ENCODE measurements at regions not wholly inside any gene's neighbourhood (a gene's known extent, or its start where the extent isn't known, plus 50 kb on each side); places are given as distances from the start of the nearest gene placed in this dataset.

DNA sequence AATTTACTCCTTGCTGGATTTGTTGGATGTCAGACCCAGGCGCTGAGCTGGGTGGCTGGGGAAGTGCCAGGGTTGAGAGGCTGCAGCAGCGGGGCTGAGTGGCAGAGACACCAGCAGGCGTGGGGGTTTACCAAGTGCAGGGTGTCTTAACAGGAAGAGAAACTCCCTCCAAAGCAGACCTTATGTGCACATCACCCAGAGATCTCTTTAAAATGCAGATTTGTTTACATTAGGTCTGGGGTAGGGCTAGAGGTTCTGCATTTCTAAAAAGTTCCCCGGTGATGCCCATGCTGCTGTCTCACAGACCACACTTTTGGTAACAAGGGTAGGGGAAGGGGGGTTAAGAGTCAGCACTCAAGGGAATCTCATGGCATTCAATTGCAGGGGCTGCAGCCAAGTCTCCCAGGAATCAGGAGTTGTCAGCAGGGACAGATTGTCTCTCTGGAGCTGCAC lies 80.7 kb upstream of the OLFM4 start:
- Mint-ChIP-seq H3K27ac (no peak overlapping the region), H3K9me3 (peaks cover 10% of the 10 kb centered on the region), H3K4me1 (peaks cover 40% of the 10 kb centered on the region), H3K36me3 (ENCODE audit: low read depth) (no peaks in the 10 kb centered on the region), H3K4me3 (no peak overlapping the region), H3K27me3 (ENCODE audit: insufficient read depth) (peaks cover 98% of the 10 kb centered on the region)
- H3K27ac ChIP-seq (ENCODE audit: low read depth, low read length): no peak overlapping the region
- H3K9me3 ChIP-seq (ENCODE audit: control insufficient read depth, low read length): peaks cover 11% of the 10 kb centered on the region
- H3K36me3 ChIP-seq (ENCODE audit: control insufficient read depth, insufficient read depth, low read length): no peaks in the 10 kb centered on the region
- TF ChIP-seq, protein P1, sequence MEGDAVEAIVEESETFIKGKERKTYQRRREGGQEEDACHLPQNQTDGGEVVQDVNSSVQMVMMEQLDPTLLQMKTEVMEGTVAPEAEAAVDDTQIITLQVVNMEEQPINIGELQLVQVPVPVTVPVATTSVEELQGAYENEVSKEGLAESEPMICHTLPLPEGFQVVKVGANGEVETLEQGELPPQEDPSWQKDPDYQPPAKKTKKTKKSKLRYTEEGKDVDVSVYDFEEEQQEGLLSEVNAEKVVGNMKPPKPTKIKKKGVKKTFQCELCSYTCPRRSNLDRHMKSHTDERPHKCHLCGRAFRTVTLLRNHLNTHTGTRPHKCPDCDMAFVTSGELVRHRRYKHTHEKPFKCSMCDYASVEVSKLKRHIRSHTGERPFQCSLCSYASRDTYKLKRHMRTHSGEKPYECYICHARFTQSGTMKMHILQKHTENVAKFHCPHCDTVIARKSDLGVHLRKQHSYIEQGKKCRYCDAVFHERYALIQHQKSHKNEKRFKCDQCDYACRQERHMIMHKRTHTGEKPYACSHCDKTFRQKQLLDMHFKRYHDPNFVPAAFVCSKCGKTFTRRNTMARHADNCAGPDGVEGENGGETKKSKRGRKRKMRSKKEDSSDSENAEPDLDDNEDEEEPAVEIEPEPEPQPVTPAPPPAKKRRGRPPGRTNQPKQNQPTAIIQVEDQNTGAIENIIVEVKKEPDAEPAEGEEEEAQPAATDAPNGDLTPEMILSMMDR (conservative IDR thresholded peaks at IDR 0.05): no peak
- WGBS, 2 experiments (ENCODE audit: insufficient coverage in 1 of 2, insufficient read length in 1 of 2): 76% methylated on average over 4 of the region's 4 CpGs; no CpG with 5 or more reads in 1 of the 2 experiments
- H3K4me1 ChIP-seq (ENCODE audit: control insufficient read depth, insufficient read depth, low read length): peaks cover 6% of the 10 kb centered on the region
- H3K9ac ChIP-seq (ENCODE audit: extremely low read depth, low read length, poor library complexity, severe bottlenecking): no peak overlapping the region
- peaks cover 100% of the 10 kb centered on the region for H3K27me3 ChIP-seq (ENCODE audit: control insufficient read depth, insufficient read depth, low read length, poor library complexity, severe bottlenecking)
- no peak for DNase-seq
- no peak overlapping the region for H3K4me3 ChIP-seq (ENCODE audit: low read length)

DNA sequence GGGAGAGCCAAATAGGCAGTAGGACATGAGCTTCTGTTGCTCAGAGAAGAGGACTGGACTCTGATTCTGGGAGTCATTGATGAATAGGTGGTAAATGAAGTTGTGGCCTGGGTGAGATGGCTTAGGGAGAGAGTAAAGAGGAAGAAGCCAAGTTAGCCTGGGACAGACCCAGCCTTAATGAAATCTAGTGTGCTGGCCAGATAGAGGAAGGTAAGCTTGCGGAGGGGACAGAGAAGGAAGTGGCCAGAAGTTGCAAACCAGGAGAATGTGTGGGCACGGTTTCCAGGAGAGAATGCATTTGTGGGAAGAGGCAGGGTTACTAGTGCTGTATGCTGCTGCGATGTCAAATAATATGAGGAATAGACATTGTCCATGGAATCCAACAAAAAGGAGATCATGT lies 83.3 kb upstream of the OLFM4 start:
- TF ChIP-seq, protein P1 (conservative IDR thresholded peaks at IDR 0.05): no peak
- H3K4me1 Mint-ChIP-seq: peaks cover 20% of the 10 kb centered on the region
- no peak overlapping the region for H3K9ac ChIP-seq (ENCODE audit: extremely low read depth, low read length, poor library complexity, severe bottlenecking)
- peaks cover 11% of the 10 kb centered on the region for H3K9me3 ChIP-seq (ENCODE audit: control insufficient read depth, low read length)
- no peak for DNase-seq
- H3K27ac Mint-ChIP-seq: no peak overlapping the region
- no peaks in the 10 kb centered on the region for H3K36me3 Mint-ChIP-seq (ENCODE audit: low read depth)
- H3K27ac ChIP-seq (ENCODE audit: low read depth, low read length): no peak overlapping the region
- H3K9me3 Mint-ChIP-seq: peaks cover 10% of the 10 kb centered on the region
- no peaks in the 10 kb centered on the region for H3K4me1 ChIP-seq (ENCODE audit: control insufficient read depth, insufficient read depth, low read length)
- WGBS, 2 experiments (ENCODE audit: insufficient coverage in 1 of 2, insufficient read length in 1 of 2): 78 to 89% methylated on average over 3 of the region's 3 CpGs
- H3K4me3 ChIP-seq (ENCODE audit: low read length): no peak overlapping the region
- H3K27me3 ChIP-seq (ENCODE audit: control insufficient read depth, insufficient read depth, low read length, poor library complexity, severe bottlenecking): peaks cover 100% of the 10 kb centered on the region
- no peak overlapping the region for H3K4me3 Mint-ChIP-seq
- no peaks in the 10 kb centered on the region for H3K36me3 ChIP-seq (ENCODE audit: control insufficient read depth, insufficient read depth, low read length)
- H3K27me3 Mint-ChIP-seq (ENCODE audit: insufficient read depth): peaks cover 99% of the 10 kb centered on the region

DNA sequence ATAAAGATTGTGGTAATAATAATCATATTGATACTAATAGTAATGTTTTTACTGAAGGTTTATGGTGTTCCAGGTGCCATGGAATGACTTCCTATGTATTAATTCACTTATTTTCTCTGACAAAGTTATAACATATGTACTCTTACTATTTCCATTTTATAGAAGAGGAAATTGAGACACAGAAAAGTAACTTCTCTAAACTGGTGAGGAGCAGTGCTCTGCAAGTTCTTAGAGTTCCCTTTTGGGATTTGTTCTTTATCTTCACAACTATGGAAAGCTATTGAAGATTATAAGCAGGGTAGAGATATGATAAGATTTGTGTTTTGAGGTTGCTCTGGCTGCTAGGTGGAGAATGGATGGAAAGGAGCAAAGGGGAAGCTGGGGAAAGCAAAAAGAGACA lies 83.9 kb upstream of the OLFM4 start:
- Histone ChIP-seq H3K4me3 (ENCODE audit: low read length) (no peak overlapping the region), H3K9ac (ENCODE audit: extremely low read depth, low read length, poor library complexity, severe bottlenecking) (no peak overlapping the region), H3K36me3 (ENCODE audit: control insufficient read depth, insufficient read depth, low read length) (no peaks in the 10 kb centered on the region), H3K27ac (ENCODE audit: low read depth, low read length) (no peak overlapping the region), H3K4me1 (ENCODE audit: control insufficient read depth, insufficient read depth, low read length) (no peaks in the 10 kb centered on the region), H3K9me3 (ENCODE audit: control insufficient read depth, low read length) (peaks cover 11% of the 10 kb centered on the region), H3K27me3 (ENCODE audit: control insufficient read depth, insufficient read depth, low read length, poor library complexity, severe bottlenecking) (peaks cover 100% of the 10 kb centered on the region)
- Mint-ChIP-seq H3K36me3 (ENCODE audit: low read depth) (no peaks in the 10 kb centered on the region), H3K27me3 (ENCODE audit: insufficient read depth) (peaks cover 99% of the 10 kb centered on the region), H3K4me3 (no peak overlapping the region), H3K27ac (no peak overlapping the region), H3K4me1 (peaks cover 13% of the 10 kb centered on the region), H3K9me3 (peaks cover 10% of the 10 kb centered on the region)
- TF ChIP-seq, protein P1 (conservative IDR thresholded peaks at IDR 0.05): no peak
- DNase-seq: no peak
